ENCODE measurements at regions not wholly inside any gene's neighbourhood (a gene's known extent, or its start where the extent isn't known, plus 50 kb on each side); places are given as distances from the start of the nearest gene placed in this dataset.

DNA sequence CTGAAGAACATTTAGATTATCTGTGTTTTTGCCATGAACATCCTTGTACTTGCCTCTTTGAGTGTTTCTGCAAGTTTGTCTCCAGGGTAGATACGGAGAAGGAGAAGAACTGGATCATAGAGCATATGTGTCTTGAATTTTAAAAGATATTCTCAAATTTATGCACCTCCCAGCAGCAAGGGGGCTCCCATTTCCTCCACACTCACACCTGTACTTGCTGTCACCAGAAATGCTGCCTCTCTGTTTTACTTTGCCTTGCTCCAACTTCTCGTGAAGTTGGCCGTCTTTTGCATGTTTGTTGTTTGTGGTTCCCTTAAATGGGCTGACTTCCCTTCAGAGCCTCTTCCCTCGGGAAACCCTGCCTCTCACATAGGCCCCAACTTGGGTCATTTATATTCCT lies 171.0 kb downstream of the TFAP2C start:
- DNase-seq = no peak

DNA sequence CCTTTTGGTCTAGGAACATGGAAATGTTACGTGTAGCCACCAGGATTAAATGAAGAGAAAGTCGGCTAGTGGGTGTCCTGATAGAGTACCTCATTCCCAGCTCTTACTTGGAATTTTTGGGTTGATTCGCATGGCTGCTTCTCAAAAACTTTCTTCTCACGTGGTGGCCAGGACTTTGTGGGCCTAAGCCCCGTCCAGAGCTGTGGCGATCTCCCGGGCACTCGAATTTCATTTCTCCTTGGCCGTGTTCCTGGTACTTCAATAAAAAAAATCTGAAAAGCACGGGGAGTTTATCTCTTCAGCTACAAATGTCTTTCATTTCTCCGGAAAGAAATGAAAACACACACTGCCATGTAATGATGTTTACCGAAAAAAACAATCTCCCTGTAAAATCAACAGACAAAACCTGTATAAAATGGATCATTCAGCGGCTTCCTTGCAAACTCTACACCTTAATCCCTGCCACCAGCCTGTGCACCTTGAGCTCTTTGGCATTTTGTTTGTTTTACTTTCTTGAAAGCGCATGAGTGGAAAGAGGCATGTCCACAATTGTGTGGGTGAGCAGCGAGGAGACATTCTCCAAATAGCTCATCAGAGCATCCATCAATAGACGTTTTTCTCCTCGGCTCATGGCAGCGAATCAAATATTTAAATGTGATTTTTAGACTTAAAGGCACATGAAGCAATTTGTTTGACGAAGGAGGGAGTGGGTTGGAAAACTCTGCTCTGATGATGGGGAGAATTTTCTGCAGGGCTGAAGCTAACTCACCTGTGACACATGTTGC lies 173.1 kb downstream of the TFAP2C start:
- no peak for DNase-seq

DNA sequence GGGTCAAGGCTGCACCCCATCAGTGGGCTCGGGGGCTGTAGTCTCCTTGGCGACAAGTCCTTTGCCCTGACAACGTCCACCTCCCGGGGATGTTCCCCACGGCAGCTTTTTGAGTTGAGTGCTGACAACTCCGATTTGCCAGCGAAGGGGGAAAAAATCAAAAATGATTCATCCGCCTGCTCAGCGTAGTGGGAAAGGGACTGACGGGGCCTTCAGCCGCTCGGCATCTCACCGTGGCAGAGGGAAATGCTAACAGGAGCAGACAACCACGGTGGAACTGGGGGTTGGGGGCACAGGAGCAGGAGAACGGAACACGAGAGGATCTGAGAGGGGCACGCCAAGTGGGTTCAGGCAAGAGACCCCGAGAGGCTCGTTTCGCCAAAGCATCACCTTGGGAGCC lies 173.7 kb downstream of the TFAP2C start:
- no peak for DNase-seq

- no peak for DNase-seq
Measured at GRCh38 chr20:56805313-56805712, 176.2 kb downstream of the TFAP2C start.

GRCh38 chr20:56805966-56806365 lies 176.9 kb downstream of the TFAP2C start:
- DNase-seq = no peak

- peak in 29 of 58 donors; percentile 5 to 64 (median 28) for DNase-seq
Measured at GRCh38 chr20:56806952-56807517, 177.9 kb downstream of the TFAP2C start.

- DNase-seq = no peak
Measured at GRCh38 chr20:56808117-56808725, 179.1 kb downstream of the TFAP2C start.

DNA sequence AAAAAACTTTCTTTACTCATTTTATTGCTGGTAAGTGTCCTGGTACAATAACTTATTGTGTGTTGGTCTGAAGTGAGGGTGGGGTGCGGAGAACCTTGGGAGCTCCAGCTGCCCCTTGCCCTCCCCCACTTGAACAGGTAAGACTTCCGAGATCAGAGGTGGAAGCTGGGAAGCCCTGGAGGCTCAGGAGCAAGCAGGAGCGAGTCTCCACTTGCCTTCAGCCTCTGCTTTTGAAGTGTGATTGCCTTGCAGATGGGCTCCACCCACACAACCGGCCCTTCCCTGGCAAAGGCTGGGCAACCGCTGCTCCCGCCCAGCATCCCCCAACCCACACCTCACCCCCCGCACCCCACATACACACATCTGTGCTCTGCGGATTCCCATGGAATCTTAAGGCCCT lies 179.6 kb downstream of the TFAP2C start:
- DNase-seq = no peak

- DNase-seq = no peak
Measured at GRCh38 chr20:56809668-56810067, 180.6 kb downstream of the TFAP2C start.

DNA sequence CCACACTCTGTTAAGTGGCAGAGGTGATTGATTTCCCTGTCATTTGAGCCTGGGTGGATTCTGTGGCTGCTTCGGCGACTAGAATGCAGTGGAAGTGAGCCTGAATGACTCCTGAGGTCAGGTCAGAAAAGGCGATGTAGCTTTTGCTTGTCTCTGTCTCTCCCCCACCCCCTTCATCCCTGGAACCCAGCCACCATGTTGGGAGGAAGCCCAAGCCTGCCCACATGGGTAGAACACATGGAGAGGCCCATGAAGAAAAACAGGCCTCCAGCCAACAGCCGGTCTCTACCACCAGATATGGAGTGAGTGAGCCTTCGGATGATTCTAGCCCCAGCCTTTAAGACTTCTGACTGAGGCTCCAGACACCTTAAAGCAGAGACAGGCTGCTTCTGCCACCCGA lies 181.0 kb downstream of the TFAP2C start:
- DNase-seq = no peak

GRCh38 chr20:56815796-56816195 lies 186.7 kb downstream of the TFAP2C start:
- DNase-seq = no peak

DNA sequence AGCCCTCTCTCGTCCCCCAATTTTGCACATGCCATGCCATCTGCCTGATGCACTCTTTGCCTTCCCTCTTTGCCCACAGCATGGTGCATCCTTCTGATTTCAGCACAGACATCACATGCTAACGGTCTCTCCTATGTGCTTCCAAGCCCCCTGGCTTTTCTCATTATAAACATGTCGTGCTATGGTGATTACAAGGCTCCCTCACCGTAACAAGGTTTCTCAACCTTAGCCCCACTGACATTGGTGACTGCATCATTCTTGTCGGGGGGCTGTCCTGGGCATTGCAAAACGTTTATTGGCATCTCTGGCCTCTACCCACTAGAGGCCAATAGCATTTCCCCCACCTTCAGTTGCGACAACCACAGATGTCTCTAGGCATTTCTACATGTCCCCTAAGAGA lies 187.2 kb downstream of the TFAP2C start:
- DNase-seq = no peak

DNA sequence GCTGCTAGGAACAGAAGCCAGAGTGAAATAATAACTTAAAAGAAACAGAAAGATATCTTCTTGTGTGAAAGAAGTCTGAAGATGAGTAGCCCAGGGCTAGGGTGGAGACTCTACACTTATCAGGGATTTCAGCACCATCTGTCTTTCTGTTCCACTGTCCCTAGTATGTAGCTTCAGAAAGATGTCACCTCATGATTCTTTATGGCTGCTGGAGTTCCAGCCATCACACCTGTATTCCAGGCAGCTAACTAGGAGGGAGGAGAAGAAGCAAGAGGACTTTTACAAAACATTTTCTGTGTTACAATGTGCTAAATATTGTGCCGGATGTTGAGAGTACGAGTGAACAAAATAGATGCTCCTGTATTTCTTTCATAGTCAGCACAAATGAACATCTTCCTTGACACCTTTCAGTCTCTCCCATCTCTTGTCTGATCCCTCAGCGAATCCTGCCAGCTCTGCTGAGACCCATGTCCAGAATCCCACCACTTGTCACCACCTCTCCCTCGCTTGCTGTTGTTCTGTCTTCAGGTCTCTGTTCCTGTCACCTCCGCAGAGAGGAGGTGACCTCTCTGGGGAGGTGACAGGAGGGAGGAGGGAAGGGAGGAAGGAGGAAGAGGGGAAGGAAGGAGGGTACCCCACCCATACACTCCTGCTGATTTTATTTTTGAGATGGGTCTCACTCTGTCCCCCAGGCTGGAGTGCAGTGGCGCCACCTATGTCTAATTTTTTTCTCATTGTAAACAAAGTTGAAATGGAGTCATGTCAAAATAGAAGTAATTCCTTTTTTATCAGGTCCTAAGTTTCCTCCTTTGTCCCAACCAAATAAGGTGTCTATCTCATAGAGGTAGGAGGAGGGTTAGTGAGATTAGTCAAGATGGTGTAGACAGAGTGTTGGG lies 188.9 kb downstream of the TFAP2C start:
- DNase-seq = no peak

GRCh38 chr20:56820984-56821383 lies 191.9 kb downstream of the TFAP2C start:
- no peak for DNase-seq

- no peak for DNase-seq
Measured at GRCh38 chr20:56826306-56826704, 197.2 kb downstream of the TFAP2C start.

- no peak for DNase-seq
Measured at GRCh38 chr20:56826705-56827665, 197.9 kb downstream of the TFAP2C start.

DNA sequence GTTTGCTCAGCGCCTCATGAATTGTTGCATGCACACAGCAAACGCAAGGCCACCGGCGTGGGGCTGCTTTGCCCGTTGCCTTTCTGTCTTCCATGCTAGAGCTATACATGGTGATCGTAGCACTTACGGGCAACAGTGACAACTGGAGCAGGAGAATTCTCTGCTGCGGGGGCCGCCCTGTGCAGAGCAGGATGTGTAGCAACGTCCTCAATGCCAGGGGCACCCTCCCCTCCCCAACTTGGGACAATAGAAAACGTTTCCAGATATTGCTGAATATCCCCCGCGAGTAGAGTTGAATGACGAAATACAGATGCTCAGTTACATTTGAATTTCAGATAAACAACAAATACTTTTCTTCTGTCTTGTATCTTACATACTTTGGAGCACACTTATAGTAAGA lies 198.7 kb downstream of the TFAP2C start:
- DNase-seq = no peak

GRCh38 chr20:56828402-56828801 lies 199.3 kb downstream of the TFAP2C start:
- DNase-seq = no peak

DNA sequence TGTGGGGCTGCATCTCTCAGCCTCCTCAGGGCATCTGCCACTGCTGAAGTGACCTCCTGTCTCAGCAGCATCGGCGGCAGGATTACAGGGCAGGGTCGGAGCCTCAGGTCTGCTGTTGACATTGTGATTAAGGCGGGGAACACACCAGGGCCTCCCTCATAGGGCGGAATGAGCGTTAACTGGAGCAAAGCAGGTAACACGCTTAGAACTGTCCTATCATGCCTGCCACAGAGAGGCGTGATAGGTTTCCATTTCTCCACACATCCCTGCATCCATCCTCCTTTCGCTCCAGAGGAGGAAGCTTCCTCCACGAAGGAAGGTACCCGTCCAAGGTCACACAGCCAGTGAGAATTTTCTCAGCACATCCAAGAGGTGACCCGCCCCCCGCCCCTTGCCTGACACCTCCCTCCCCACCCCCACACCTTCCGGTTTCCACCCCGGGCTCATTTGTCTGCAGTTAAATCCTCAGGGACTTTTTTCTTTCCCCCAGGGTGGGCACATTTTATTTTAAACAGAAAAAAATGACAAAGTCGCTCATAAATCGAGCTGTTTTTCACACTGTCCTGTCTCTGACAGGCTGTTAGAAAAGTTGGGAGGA lies 200.8 kb downstream of the TFAP2C start:
- no peak for DNase-seq

DNA sequence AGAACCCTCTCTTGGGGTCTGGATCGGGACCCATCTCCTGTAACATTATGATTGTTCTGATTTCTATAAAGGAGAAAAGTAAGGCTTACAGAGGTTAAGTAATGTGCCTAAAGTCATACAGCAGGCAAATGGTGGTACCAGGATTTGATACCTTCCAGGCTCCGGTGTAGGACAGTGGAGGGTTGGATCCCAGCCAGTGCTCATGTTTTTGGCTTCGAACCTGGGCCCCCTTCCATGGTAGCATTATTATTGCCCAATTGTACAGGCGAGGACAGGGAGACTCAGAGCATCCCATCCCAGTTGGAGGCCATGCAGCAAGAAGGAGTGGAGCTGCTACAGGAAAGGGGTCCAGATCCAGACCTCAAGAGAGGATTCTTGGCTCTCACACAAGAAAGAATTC lies 202.7 kb downstream of the TFAP2C start:
- DNase-seq = no peak

All from anterior cingulate cortex (tissue), 58 donors.